HepG2 (cell line): ENCODE measurements at regions not wholly inside any gene's neighbourhood (a gene's known extent, or its start where the extent isn't known, plus 50 kb on each side); places are given as distances from the start of the nearest gene placed in this dataset.

Experiments used
- ATAC-seq: fragments of 200-7000 bp; cut with Tn5 transposase; 3 replicates; pipeline ENCODE4 v1.9.1; 2020; ENCODE audit warnings: mild to moderate bottlenecking, moderate library complexity
- BruUV-seq: library from RNA; stranded (reverse); fragments of 400-500 nt; replicated peaks from 2 replicates; lab custom pipeline; 2021; lab: Mats Ljungman, UMichigan
- CTCF ChIA-PET: fragments of 300-600 bp; formaldehyde crosslinking; extraction: SDS; loops from one replicate; lab custom pipeline; 2021; ENCODE audit warnings: low total read pairs, inconsistent platforms, low intra/inter-chr PET ratio; lab: Yijun Ruan, JAX
- POLR2A ChIA-PET: fragments of 350-600 bp; sonication (Branson Sonifier 250); formaldehyde crosslinking; loops from one replicate; lab custom pipeline; 2020; ENCODE audit warnings: antibody characterized with exemption, inconsistent platforms; lab: Yijun Ruan, JAX
- DNase-seq: peaks from one replicate; pipeline ENCODE4 v3.0.0-alpha.2; 2015; ENCODE audit warnings: low spot score
- FAIRE-seq: peaks from 3 replicates; lab custom pipeline; 2011; peaks lifted over from hg19 to GRCh38; lab: Jason Lieb, UNC
- H2AFZ ChIP-seq: one replicate; pipeline ENCODE4 v1.6.1; 2011; ENCODE audit warnings: low read length, inconsistent platforms
- H3K27ac ChIP-seq: fragments of 300-600 bp; 3 replicates; pipeline ENCODE4 v1.8.0; 2011; ENCODE audit warnings: mixed run types, mild to moderate bottlenecking, mixed read lengths, low read length, inconsistent platforms; ENCODE audit not compliant: insufficient read depth; ENCODE audit errors: extremely low read length
- H3K27me3 ChIP-seq, 2 experiments: fragments of 200-600 bp in 1 of 2; 2 replicates in 1 of 2; 3 replicates in 1 of 2; pipeline versions ENCODE4 v1.6.0 to v1.8.0; 2011; ENCODE audit warnings: low read length in 2 of 2, mild to moderate bottlenecking in 2 of 2, moderate library complexity in 2 of 2, inconsistent platforms in 1 of 2; ENCODE audit not compliant: insufficient read depth in 2 of 2, control insufficient read depth in 1 of 2
- H3K36me3 ChIP-seq, 2 experiments: fragments of 200-600 bp in 1 of 2; replicated peaks in 1 of 2; 2 replicates in 1 of 2; 3 replicates in 1 of 2; pipeline versions ENCODE4 v1.5.1 to v1.8.0; 2011; ENCODE audit warnings: low read length in 2 of 2, inconsistent platforms in 1 of 2; ENCODE audit not compliant: insufficient read depth in 2 of 2, control insufficient read depth in 1 of 2
- H3K4me1 ChIP-seq: 2 replicates; pipeline ENCODE4 v1.5.1; 2012; ENCODE audit warnings: low read length, inconsistent platforms; ENCODE audit not compliant: insufficient read depth
- H3K4me2 ChIP-seq: 2 replicates; pipeline ENCODE4 v1.6.0; 2011; ENCODE audit warnings: low read depth, low read length, inconsistent platforms
- H3K4me3 ChIP-seq, 3 experiments: fragments of 200-600 bp in 1 of 3; sonication (generic), shearing (Covaris generic) in 1 of 3; replicated peaks in 1 of 3; 2 replicates each; pipeline ENCODE4 v1.5.1; 2011 to 2016; ENCODE audit warnings: low read length in 3 of 3, inconsistent platforms in 2 of 3, low read depth in 2 of 3, mild to moderate bottlenecking in 2 of 3, control low read depth in 1 of 3, mixed read lengths in 1 of 3; ENCODE audit not compliant: insufficient read depth in 1 of 3
- H3K79me2 ChIP-seq: one replicate; pipeline ENCODE4 v1.6.1; 2011; ENCODE audit warnings: low read length, inconsistent platforms; ENCODE audit not compliant: insufficient read depth
- H3K9ac ChIP-seq: 2 replicates; pipeline ENCODE4 v1.6.0; 2011; ENCODE audit warnings: mild to moderate bottlenecking, low read depth, low read length, inconsistent platforms; ENCODE audit not compliant: insufficient read depth
- H3K9me3 ChIP-seq: 2 replicates; pipeline ENCODE4 v1.5.1; 2012; ENCODE audit warnings: mild to moderate bottlenecking, low read length
- H4K20me1 ChIP-seq: 2 replicates; pipeline ENCODE4 v1.6.0; 2011; ENCODE audit warnings: inconsistent platforms, mild to moderate bottlenecking, low read length, moderate library complexity; ENCODE audit not compliant: insufficient read depth
- GZF1 ChIP-seq: sonication (generic); formaldehyde crosslinking; IDR thresholded peaks from 2 replicates; pipeline ENCODE4 v1.5.1; 2020; ENCODE audit warnings: mild to moderate bottlenecking, missing genetic modification reagents
- HNRNPUL1 ChIP-seq: fragments of 200-400 bp; formaldehyde crosslinking; IDR thresholded peaks from 2 replicates; pipeline ENCODE4 v1.6.1; 2017; ENCODE audit warnings: low read depth, mild to moderate bottlenecking, low read length, moderate library complexity
- KDM1A ChIP-seq: IDR thresholded peaks from 2 replicates; pipeline ENCODE4 v1.6.1; 2016; ENCODE audit warnings: missing compliant biosample characterization
- KDM3A ChIP-seq: IDR thresholded peaks from 2 replicates; pipeline ENCODE4 v1.6.1; 2018; ENCODE audit warnings: low read depth, missing compliant biosample characterization
- MZF1 ChIP-seq: sonication (generic); formaldehyde crosslinking; IDR thresholded peaks from 2 replicates; pipeline ENCODE4 v1.8.1; 2023; ENCODE audit warnings: mild to moderate bottlenecking, missing genetic modification reagents, borderline replicate concordance
- POLR2A ChIP-seq, 2 experiments: IDR thresholded peaks; 2 replicates each; pipeline ENCODE4 v1.6.1; 2011; ENCODE audit warnings: low read depth in 2 of 2, low read length in 2 of 2, mild to moderate bottlenecking in 1 of 2, moderate library complexity in 1 of 2; ENCODE audit not compliant: insufficient read depth in 1 of 2
- RORA ChIP-seq: sonication (generic); formaldehyde crosslinking; IDR thresholded peaks from 2 replicates; pipeline ENCODE4 v1.5.0; 2020; ENCODE audit warnings: mild to moderate bottlenecking, missing genetic modification reagents, moderate library complexity
- SMAD9 ChIP-seq: sonication (generic); formaldehyde crosslinking; IDR thresholded peaks from 2 replicates; pipeline ENCODE4 v1.5.1; 2020; ENCODE audit warnings: mild to moderate bottlenecking, missing genetic modification reagents
- THYN1 ChIP-seq: sonication (generic); formaldehyde crosslinking; IDR thresholded peaks from 2 replicates; pipeline ENCODE4 v1.8.1; 2023; ENCODE audit warnings: low read depth, mild to moderate bottlenecking, moderate library complexity, missing genetic modification reagents, borderline replicate concordance
- U2AF2 ChIP-seq: fragments of 200-400 bp; formaldehyde crosslinking; IDR thresholded peaks from 2 replicates; pipeline ENCODE4 v1.6.1; 2017; ENCODE audit warnings: low read depth, mild to moderate bottlenecking, low read length
- ZKSCAN5 ChIP-seq: sonication (generic); formaldehyde crosslinking; IDR thresholded peaks from 2 replicates; pipeline ENCODE4 v1.5.1; 2020; ENCODE audit warnings: mild to moderate bottlenecking, missing genetic modification reagents
- ZNF24 ChIP-seq: fragments of 450-650 bp; IDR thresholded peaks from 2 replicates; pipeline ENCODE4 v1.6.1; 2017; ENCODE audit warnings: antibody characterized with exemption, mild to moderate bottlenecking
- ZNF674 ChIP-seq: sonication (generic); formaldehyde crosslinking; IDR thresholded peaks from 2 replicates; pipeline ENCODE4 v1.5.0; 2020; ENCODE audit warnings: low read depth, mild to moderate bottlenecking, missing genetic modification reagents
- ZNF746 ChIP-seq: sonication (generic); formaldehyde crosslinking; IDR thresholded peaks from 2 replicates; pipeline ENCODE4 v1.8.0; 2022; ENCODE audit warnings: mild to moderate bottlenecking, missing genetic modification reagents
- ZNF761 ChIP-seq: sonication (generic); formaldehyde crosslinking; conservative IDR thresholded peaks from 2 replicates; pipeline ENCODE4 v1.4.0; 2020; ENCODE audit warnings: mild to moderate bottlenecking, missing genetic modification reagents
- ZNF878 ChIP-seq: sonication (generic); formaldehyde crosslinking; IDR thresholded peaks from 2 replicates; pipeline ENCODE4 v1.8.1; 2023; ENCODE audit warnings: mild to moderate bottlenecking, missing genetic modification reagents, moderate library complexity
- WGBS: methylation state at CpG from one replicate; pipeline ENCODE4 v1.1.6; 2017; ENCODE audit warnings: low lambda C conversion rate; 5-methylcytosine and 5-hydroxymethylcytosine counted together
- in situ Hi-C: cut with HindIII; loops from 2 replicates; pipeline ENCODE4 v1.10.0; 2017; ENCODE audit warnings: low pct_unique_long_range_greater_than_20kb; ENCODE audit not compliant: extremely low pct_ligation_motif_present
- intact Hi-C: fragments of 100-400 bp; cut with micrococcal nuclease; formaldehyde crosslinking; loops from one replicate; pipeline ENCODE4 v1.10.0; 2022; ENCODE audit not compliant: unreplicated experiment
- TF ChIP-seq, protein P1 (sequence below): sonication (generic); formaldehyde crosslinking; IDR thresholded peaks from 2 replicates; pipeline ENCODE4 v1.5.1; 2020; ENCODE audit warnings: missing genetic modification reagents, mild to moderate bottlenecking, borderline replicate concordance
- TF ChIP-seq, protein P2 (sequence below): sonication (generic); formaldehyde crosslinking; IDR thresholded peaks from 2 replicates; pipeline ENCODE4 v1.5.0; 2020; ENCODE audit warnings: missing genetic modification reagents

- DNase-seq (no peak), ATAC-seq (no peak), FAIRE-seq (no peak)
- no peak overlapping the region for H3K27ac ChIP-seq
- in situ Hi-C loops = no loop called here
- POLR2A ChIA-PET = no interaction called here
- H3K27me3 ChIP-seq = peaks cover 0 to 4% of the 10 kb centered on the region in 2 experiments; a peak in 2 of 5 replicates
- no peak for TF ChIP-seq GZF1 (CRISPR knock-in tag)
- no peak for TF ChIP-seq ZKSCAN5 (CRISPR knock-in tag)
- no peak for TF ChIP-seq HNRNPUL1
- TF ChIP-seq, protein P1, sequence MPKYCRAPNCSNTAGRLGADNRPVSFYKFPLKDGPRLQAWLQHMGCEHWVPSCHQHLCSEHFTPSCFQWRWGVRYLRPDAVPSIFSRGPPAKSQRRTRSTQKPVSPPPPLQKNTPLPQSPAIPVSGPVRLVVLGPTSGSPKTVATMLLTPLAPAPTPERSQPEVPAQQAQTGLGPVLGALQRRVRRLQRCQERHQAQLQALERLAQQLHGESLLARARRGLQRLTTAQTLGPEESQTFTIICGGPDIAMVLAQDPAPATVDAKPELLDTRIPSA (CRISPR knock-in tag) = no peak
- no peak for TF ChIP-seq U2AF2
- no peak for TF ChIP-seq ZNF746
- H3K36me3 ChIP-seq = no peaks in the 10 kb centered on the region
- CTCF ChIA-PET = no interaction called here
- no peak overlapping the region for H3K4me2 ChIP-seq
- whole genome bisulfite sequencing = 12% methylated on average over 2 of the region's 2 CpGs
- H3K4me3 ChIP-seq = no peak overlapping the region
- H3K79me2 ChIP-seq = no peaks in the 10 kb centered on the region
- H3K9ac ChIP-seq = no peak overlapping the region
- intact Hi-C loops = no loop called here
- H2AFZ ChIP-seq = no peak overlapping the region
- no peaks in the 10 kb centered on the region for H4K20me1 ChIP-seq
- BruUV-seq = no TSS peak
- H3K4me1 ChIP-seq = peaks cover 7% of the 10 kb centered on the region; the same call in 1 of the 2 replicates
- no peaks in the 10 kb centered on the region for H3K9me3 ChIP-seq
Observed at GRCh38 chr17:5819396-5819795, 235.1 kb upstream of the NLRP1 start.

GRCh38 chr17:5819921-5820685 lies 235.8 kb upstream of the NLRP1 start:
- intact Hi-C loops = no loop called here
- Histone ChIP-seq H3K27ac (no peak overlapping the region), H3K9ac (no peak overlapping the region), H3K4me2 (no peak overlapping the region), H3K36me3 (no peaks in the 10 kb centered on the region), H3K27me3 (peaks cover 0 to 4% of the 10 kb centered on the region in 2 experiments; a peak in 2 of 5 replicates), H2AFZ (no peak overlapping the region), H3K4me3 (no peak overlapping the region), H3K79me2 (no peaks in the 10 kb centered on the region), H3K4me1 (peaks cover 7% of the 10 kb centered on the region; the same call in 1 of the 2 replicates), H4K20me1 (no peaks in the 10 kb centered on the region), H3K9me3 (no peaks in the 10 kb centered on the region)
- in situ Hi-C loops = no loop called here
- no TSS peak for BruUV-seq
- CTCF ChIA-PET = no interaction called here
- FAIRE-seq (no peak), DNase-seq (no peak), ATAC-seq (no peak)
- no peak for TF ChIP-seq ZNF674
- no peak for TF ChIP-seq THYN1 (CRISPR knock-in tag)
- no peak for TF ChIP-seq ZNF761 (CRISPR knock-in tag)
- no peak for TF ChIP-seq RORA (CRISPR knock-in tag)
- no peak for TF ChIP-seq SMAD9 (CRISPR knock-in tag)
- TF ChIP-seq ZNF24 = no peak
- TF ChIP-seq, protein P2, sequence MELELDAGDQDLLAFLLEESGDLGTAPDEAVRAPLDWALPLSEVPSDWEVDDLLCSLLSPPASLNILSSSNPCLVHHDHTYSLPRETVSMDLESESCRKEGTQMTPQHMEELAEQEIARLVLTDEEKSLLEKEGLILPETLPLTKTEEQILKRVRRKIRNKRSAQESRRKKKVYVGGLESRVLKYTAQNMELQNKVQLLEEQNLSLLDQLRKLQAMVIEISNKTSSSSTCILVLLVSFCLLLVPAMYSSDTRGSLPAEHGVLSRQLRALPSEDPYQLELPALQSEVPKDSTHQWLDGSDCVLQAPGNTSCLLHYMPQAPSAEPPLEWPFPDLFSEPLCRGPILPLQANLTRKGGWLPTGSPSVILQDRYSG (CRISPR knock-in tag) = no peak
- no peak for TF ChIP-seq ZNF878
- no peak for TF ChIP-seq KDM1A
- TF ChIP-seq POLR2A (IDR thresholded peaks at IDR 0.05; ENCODE audit: insufficient read depth in 1 of 2, low read depth in 2 of 2, low read length in 2 of 2) = no peak
- no peak for TF ChIP-seq MZF1 (CRISPR knock-in tag)
- TF ChIP-seq KDM3A (CRISPR knock-in tag) = no peak
- POLR2A ChIA-PET = no interaction called here
- 48% methylated on average over 13 of the region's 13 CpGs for WGBS
